ENCODE measurements at regions not wholly inside any gene's neighbourhood (a gene's known extent, or its start where the extent isn't known, plus 50 kb on each side); places are given as distances from the start of the nearest gene placed in this dataset.

- Histone ChIP-seq H3K9me2 (ENCODE audit: insufficient read depth) (no peaks in the 10 kb centered on the region), H3K79me2 (ENCODE audit: insufficient read depth) (no peaks in the 10 kb centered on the region), H2AFZ (no peak overlapping the region), H3K9me3 (ENCODE audit: low read depth) (peaks cover 3% of the 10 kb centered on the region), H3K27ac (no peak overlapping the region), H3K4me3 (no peak overlapping the region), H4K20me1 (ENCODE audit: insufficient read depth) (no peaks in the 10 kb centered on the region), H3K4me2 (ENCODE audit: unreplicated experiment) (no peak overlapping the region), H3F3A (ENCODE audit: insufficient read depth) (no peaks in the 10 kb centered on the region), H3K36me3 (ENCODE audit: low read depth) (no peaks in the 10 kb centered on the region), H3K4me1 (ENCODE audit: insufficient read depth) (no peaks in the 10 kb centered on the region), H3K27me3 (replicated peaks; ENCODE audit: insufficient read depth) (no peaks in the 10 kb centered on the region), H3K9ac (no peak overlapping the region)
- TF ChIP-seq EZH2 (IDR thresholded peaks at IDR 0.05; ENCODE audit: insufficient read depth, poor library complexity, severe bottlenecking) = no peak
- no peak for TF ChIP-seq EZH2phosphoT487 (IDR thresholded peaks at IDR 0.05; ENCODE audit: insufficient read depth, low read depth)
- in situ Hi-C loops (cut with MboI) = no loop called here
- DNase-seq = no peak
Observed at GRCh38 chr6:156334966-156335365, 442.2 kb upstream of the ARID1B start.

- no peak overlapping the region for H3K4me2 ChIP-seq (ENCODE audit: unreplicated experiment)
- H4K20me1 ChIP-seq (ENCODE audit: insufficient read depth) = no peaks in the 10 kb centered on the region
- TF ChIP-seq EZH2phosphoT487 (IDR thresholded peaks at IDR 0.05; ENCODE audit: insufficient read depth, low read depth) = no peak
- no peak for TF ChIP-seq EZH2 (IDR thresholded peaks at IDR 0.05; ENCODE audit: insufficient read depth, poor library complexity, severe bottlenecking)
- no peak overlapping the region for H2AFZ ChIP-seq
- no peak overlapping the region for H3K9ac ChIP-seq
- H3F3A ChIP-seq (ENCODE audit: insufficient read depth) = no peaks in the 10 kb centered on the region
- no peak overlapping the region for H3K27ac ChIP-seq
- no peak overlapping the region for H3K4me3 ChIP-seq
- no peaks in the 10 kb centered on the region for H3K27me3 ChIP-seq (replicated peaks; ENCODE audit: insufficient read depth)
- no peak for DNase-seq
- no peaks in the 10 kb centered on the region for H3K79me2 ChIP-seq (ENCODE audit: insufficient read depth)
- H3K9me3 ChIP-seq (ENCODE audit: low read depth) = no peaks in the 10 kb centered on the region
- 4 to 12% methylated on average over 2 of the region's 2 CpGs for WGBS, 2 experiments (ENCODE audit: low coverage in 1 of 2, low lambda C conversion rate in 2 of 2, missing lambda C conversion rate in 2 of 2)
- H3K9me2 ChIP-seq (ENCODE audit: insufficient read depth) = no peaks in the 10 kb centered on the region
- H3K4me1 ChIP-seq (ENCODE audit: insufficient read depth) = no peaks in the 10 kb centered on the region
- in situ Hi-C loops (cut with MboI) = no loop called here
- H3K36me3 ChIP-seq (ENCODE audit: low read depth) = no peaks in the 10 kb centered on the region
Observed at GRCh38 chr6:156319707-156320106, 457.5 kb upstream of the ARID1B start.

DNA sequence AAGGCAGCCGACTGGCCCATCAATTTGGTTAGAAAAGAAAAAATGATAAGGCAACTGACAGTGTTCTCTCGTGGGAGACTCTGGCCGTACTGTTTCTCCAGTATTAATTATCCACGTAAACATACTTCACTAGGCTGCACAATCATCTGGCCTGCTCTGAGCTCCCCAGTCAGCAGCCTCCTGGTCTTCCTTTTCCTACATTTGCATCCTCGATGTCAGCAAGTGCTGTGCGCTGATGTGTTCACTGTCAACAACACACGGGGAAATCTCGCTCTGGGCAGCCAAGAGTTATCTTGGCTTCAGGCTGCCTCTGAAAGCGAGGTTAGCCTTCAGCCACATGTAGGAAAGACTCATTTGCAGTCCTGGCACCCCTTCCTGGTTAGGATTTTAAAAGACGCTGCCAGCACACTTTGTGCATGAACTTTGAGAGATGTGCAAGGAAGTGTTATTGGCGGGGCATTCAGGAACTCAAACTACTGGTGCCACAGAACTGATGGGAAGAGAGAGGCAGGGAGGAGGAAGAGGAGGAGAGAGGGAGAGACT lies 460.5 kb upstream of the ARID1B start:
- no peaks in the 10 kb centered on the region for H3K36me3 ChIP-seq (ENCODE audit: low read depth)
- H3K4me2 ChIP-seq (ENCODE audit: unreplicated experiment) = no peak overlapping the region
- TF ChIP-seq EZH2phosphoT487 (IDR thresholded peaks at IDR 0.05; ENCODE audit: insufficient read depth, low read depth) (no peak), EZH2 (IDR thresholded peaks at IDR 0.05; ENCODE audit: insufficient read depth, poor library complexity, severe bottlenecking) (no peak)
- in situ Hi-C loops (cut with MboI) = no loop called here
- H3F3A ChIP-seq (ENCODE audit: insufficient read depth) = no peaks in the 10 kb centered on the region
- no peak overlapping the region for H3K27ac ChIP-seq
- H3K79me2 ChIP-seq (ENCODE audit: insufficient read depth) = no peaks in the 10 kb centered on the region
- no peak overlapping the region for H3K4me3 ChIP-seq
- H3K9me2 ChIP-seq (ENCODE audit: insufficient read depth) = no peaks in the 10 kb centered on the region
- no peak overlapping the region for H2AFZ ChIP-seq
- 50% methylated on average over 11 of the region's 11 CpGs for WGBS, 2 experiments (ENCODE audit: low coverage in 1 of 2, low lambda C conversion rate in 2 of 2, missing lambda C conversion rate in 2 of 2)
- no peaks in the 10 kb centered on the region for H3K4me1 ChIP-seq (ENCODE audit: insufficient read depth)
- no peaks in the 10 kb centered on the region for H4K20me1 ChIP-seq (ENCODE audit: insufficient read depth)
- DNase-seq = no peak
- no peaks in the 10 kb centered on the region for H3K27me3 ChIP-seq (replicated peaks; ENCODE audit: insufficient read depth)
- no peak overlapping the region for H3K9ac ChIP-seq
- no peaks in the 10 kb centered on the region for H3K9me3 ChIP-seq (ENCODE audit: low read depth)

- in situ Hi-C loops (cut with MboI) = no loop called here
- H2AFZ ChIP-seq = no peak overlapping the region
Observed at GRCh38 chr6:156315146-156315545, 462.0 kb upstream of the ARID1B start.

GRCh38 chr6:156313037-156313436 lies 464.1 kb upstream of the ARID1B start:
- no peaks in the 10 kb centered on the region for H3K4me1 ChIP-seq (ENCODE audit: insufficient read depth)
- H2AFZ ChIP-seq = no peak overlapping the region
- no peak for DNase-seq
- in situ Hi-C loops (cut with MboI) = no loop called here
- no peaks in the 10 kb centered on the region for H3K36me3 ChIP-seq (ENCODE audit: low read depth)
- WGBS, 2 experiments (ENCODE audit: low coverage in 1 of 2, low lambda C conversion rate in 2 of 2, missing lambda C conversion rate in 2 of 2) = 61 to 69% methylated on average over 3 of the region's 3 CpGs
- H3K9ac ChIP-seq = no peak overlapping the region
- no peak overlapping the region for H3K4me2 ChIP-seq (ENCODE audit: unreplicated experiment)
- no peaks in the 10 kb centered on the region for H3K9me3 ChIP-seq (ENCODE audit: low read depth)
- no peaks in the 10 kb centered on the region for H4K20me1 ChIP-seq (ENCODE audit: insufficient read depth)
- H3F3A ChIP-seq (ENCODE audit: insufficient read depth) = no peaks in the 10 kb centered on the region
- no peaks in the 10 kb centered on the region for H3K27me3 ChIP-seq (replicated peaks; ENCODE audit: insufficient read depth)
- H3K9me2 ChIP-seq (ENCODE audit: insufficient read depth) = no peaks in the 10 kb centered on the region
- H3K4me3 ChIP-seq = no peak overlapping the region
- TF ChIP-seq EZH2 (IDR thresholded peaks at IDR 0.05; ENCODE audit: insufficient read depth, poor library complexity, severe bottlenecking) = no peak
- TF ChIP-seq EZH2phosphoT487 (IDR thresholded peaks at IDR 0.05; ENCODE audit: insufficient read depth, low read depth) = no peak
- H3K27ac ChIP-seq = no peak overlapping the region
- no peaks in the 10 kb centered on the region for H3K79me2 ChIP-seq (ENCODE audit: insufficient read depth)

More at GRCh38 chr6:156315146-156315545, 462.0 kb upstream of the ARID1B start:
- TF ChIP-seq EZH2 (IDR thresholded peaks at IDR 0.05; ENCODE audit: insufficient read depth, poor library complexity, severe bottlenecking) (no peak), EZH2phosphoT487 (IDR thresholded peaks at IDR 0.05; ENCODE audit: insufficient read depth, low read depth) (no peak)
- Histone ChIP-seq H3K4me1 (ENCODE audit: insufficient read depth) (no peaks in the 10 kb centered on the region), H3K27ac (no peak overlapping the region), H3K4me2 (ENCODE audit: unreplicated experiment) (no peak overlapping the region), H3F3A (ENCODE audit: insufficient read depth) (no peaks in the 10 kb centered on the region), H3K79me2 (ENCODE audit: insufficient read depth) (no peaks in the 10 kb centered on the region), H3K27me3 (replicated peaks; ENCODE audit: insufficient read depth) (no peaks in the 10 kb centered on the region), H3K9ac (no peak overlapping the region), H3K36me3 (ENCODE audit: low read depth) (no peaks in the 10 kb centered on the region), H4K20me1 (ENCODE audit: insufficient read depth) (no peaks in the 10 kb centered on the region), H3K9me2 (ENCODE audit: insufficient read depth) (no peaks in the 10 kb centered on the region), H3K4me3 (no peak overlapping the region), H3K9me3 (ENCODE audit: low read depth) (no peaks in the 10 kb centered on the region)
- DNase-seq = no peak
- WGBS, 2 experiments (ENCODE audit: low coverage in 1 of 2, low lambda C conversion rate in 2 of 2, missing lambda C conversion rate in 2 of 2) = 34 to 45% methylated on average over 4 of the region's 4 CpGs

Data from GM23248 (cell line).